Activated T-helper 9 cell treated with anti-CD3 and anti-CD28 coated beads, Interleukin-2, amount 50 U/mL, for 16 hours (primary cell): ENCODE measurements at regions not wholly inside any gene's neighbourhood (a gene's known extent, or its start where the extent isn't known, plus 50 kb on each side); places are given as distances from the start of the nearest gene placed in this dataset.

Source experiments
- DNase-seq: peaks from one replicate; pipeline ENCODE4 v3.0.0-alpha.2; 2020; ENCODE audit warnings: low read depth

DNA sequence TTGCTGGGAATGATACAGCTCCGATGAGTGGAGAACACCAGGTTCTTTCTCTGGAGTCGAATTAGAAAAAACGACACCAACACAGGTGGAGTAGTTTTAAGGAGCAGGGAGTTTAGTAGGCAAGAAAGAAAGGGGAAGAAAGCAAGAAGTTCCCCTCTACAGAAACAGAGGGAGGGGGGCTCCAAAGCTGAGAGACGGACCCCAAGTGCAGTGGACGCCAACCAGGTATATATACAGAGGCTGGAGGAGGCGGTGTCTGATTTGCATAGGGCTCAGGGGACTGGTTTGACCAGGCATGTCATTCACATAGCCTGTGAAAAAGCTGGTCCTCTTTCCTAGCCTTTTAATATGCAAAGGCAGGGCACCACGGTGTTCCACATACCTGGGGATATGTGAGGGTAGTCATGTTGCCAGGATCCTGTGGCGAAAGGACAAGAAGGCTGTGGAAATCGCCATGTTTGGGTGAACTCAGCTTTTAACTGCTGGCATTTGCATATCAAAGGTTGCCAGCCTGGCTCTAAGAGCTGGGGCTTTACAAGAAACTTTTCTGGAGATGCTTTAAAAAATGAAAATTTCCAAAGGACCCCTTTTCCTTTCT lies 887.4 kb upstream of the EPHA6 start:
- DNase-seq = no peak

DNA sequence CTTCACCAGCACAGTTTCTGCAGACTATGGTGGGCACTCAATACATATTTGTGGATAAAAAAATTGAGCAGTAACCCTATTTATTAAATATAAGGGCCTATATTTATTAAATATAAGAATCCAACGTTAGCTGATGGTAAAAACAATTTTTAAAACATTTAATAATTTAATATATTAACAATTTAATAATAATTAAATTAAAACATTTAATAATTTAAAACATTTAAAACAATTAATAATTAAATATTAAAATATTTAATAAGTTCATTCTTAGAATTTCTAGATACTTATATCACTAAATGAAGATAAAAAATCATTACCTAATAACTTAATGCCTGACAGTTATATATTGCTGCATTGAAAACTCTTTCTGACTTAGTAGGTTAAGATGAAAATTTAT lies 880.2 kb upstream of the EPHA6 start:
- DNase-seq = no peak

DNA sequence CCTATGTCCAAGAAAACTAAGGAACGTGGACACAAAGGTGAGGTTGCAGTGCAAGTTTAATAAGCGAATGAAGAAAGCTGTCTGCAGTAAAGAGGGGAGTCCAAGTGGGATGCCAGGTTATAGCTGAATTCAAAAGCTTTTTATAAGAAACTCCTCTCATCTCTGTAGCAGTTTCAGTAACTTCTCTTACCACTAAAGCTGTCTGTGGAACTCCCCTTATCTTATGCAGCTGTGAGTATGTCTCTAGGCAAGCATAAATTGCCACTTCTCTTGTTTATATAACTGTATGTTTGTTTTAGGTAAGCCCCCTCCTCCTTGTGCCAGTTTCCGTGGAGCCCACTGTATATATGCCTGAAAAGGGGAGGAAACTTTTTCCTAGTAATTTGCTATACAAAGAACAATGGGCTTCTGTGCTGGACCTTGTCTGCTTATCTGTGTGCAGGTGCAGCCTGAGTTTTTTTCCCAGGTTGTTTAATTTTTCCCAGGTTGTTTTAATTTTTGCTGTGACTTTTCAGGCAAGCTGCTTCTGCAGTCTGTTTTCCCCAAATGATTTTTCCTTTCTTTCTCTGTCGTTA lies 875.1 kb upstream of the EPHA6 start:
- no peak for DNase-seq

DNA sequence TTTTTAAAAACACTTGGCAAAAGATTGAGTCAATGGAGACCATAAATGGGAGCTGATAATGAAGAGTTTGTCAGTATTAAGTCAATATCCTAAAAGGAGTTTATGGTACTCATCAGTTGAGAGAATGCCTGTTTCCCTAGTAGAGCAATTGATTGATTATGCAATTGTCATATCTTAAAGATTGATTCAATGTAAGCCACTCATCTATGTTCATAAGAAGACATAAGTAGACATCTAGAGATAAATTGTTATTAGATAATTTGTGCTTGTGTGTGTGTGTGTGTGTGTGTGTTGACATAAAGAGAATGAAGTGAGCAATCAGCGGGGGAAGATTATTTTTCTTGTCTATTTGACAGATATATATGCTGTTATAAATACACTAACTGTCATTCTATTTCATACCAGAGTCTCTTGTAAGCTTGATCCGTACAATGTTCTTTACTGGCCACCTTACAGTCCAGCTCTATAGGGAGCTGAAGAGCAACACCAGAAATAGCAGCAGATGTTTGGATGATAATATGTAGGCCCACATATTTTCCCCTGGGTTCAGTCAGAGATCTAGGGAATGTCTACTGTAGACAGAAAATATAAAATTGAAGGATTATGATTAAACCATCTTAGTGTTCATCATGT lies 848.6 kb upstream of the EPHA6 start:
- DNase-seq = no peak

DNA sequence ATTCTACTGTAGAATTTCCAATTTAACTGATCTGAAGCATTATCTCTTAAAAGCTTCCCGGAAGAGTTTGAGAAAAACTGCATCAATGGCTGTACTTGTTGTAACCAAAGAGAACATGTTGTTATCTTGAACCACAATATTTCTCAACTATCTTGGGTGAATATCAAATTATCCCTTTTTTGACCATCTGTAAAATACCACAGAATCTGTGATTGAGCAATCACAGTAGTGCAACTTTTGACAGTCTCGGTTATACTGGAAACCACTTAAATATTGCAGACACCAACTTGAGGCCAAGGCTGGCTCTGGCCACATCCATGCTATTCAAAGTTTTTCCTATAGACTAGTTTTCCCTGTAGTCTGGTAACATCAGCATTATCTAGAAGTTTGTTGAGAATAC lies 842.8 kb upstream of the EPHA6 start:
- no peak for DNase-seq

DNA sequence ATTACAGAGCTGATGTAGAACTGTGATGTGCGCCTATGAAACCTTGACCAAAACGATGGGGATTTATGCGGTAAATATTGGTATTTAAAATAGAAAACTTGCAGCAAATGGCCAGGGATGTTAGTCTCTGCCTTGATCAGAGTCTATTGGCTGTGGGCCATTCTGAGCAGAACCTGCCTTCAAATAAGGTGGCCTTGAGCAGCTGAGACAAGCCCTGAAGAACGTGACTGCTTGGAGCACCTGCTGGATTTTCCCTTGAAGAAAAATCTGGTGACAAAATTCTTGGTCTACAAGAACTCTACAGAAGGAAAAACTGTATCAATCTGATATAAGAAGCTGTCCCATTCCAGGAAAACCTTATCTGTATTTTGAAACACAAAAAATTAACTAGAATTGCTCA lies 820.1 kb upstream of the EPHA6 start:
- no peak for DNase-seq

DNA sequence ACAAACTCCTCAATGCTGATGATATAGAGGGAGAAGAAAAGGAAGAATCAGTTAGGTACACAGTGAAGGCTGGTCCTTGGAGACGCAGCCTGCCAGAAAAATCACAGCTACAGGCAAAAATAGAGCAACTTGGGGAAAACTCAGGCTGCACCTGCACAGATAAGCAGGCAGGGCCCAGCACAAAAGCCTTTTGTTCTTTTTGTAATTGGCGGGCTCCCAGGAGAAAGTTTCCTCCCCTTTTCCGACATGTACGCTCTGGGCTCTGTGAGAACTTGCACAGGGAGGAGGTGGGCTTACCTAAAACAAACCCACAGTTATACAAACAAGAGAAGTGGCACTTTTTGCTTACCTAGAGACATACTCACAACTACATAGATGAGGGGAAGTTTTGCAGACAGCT lies 813.4 kb upstream of the EPHA6 start:
- DNase-seq = no peak

DNA sequence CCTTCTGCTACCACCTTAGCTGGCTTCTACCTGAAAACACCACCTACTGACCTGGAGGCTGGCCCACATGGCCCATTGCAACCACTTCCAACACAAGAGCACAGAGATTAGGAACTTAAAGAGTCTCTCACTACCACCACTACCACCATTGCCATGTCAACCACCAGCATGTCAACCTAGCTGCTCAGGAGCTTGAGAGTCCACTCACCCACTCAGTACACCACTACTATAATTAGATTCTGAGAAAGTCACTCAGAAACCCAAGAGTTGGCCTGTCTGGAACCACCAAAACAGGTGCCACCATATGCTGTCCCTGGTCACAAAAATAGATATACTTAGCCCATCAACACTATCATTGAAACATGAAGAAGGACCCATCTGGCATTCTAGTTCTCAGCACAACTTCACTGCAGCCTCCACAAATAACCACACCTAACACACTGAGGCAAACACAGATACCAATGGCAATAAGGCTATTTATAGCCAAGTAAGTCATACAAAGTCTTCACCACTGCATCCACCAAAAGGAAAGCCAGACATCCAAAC lies 806.7 kb upstream of the EPHA6 start:
- no peak for DNase-seq

DNA sequence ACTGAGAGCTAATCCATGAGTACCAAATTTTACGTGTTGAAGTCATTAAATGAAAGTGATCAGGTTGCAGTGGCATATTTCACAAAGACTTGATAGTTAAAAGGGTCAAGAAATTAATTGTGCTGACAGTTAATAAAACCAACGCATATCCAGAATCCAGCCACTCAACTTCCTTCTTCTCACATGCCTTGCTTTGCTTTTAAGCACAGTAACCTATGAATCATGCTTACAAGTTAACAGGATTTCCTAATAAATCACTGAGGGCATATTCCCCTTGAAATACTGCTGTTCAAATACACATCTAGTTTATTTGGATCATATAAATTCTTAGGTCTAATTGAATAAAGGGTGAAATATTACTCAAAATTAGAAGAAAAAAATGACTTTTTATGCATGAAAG lies 801.5 kb upstream of the EPHA6 start:
- DNase-seq = no peak

DNA sequence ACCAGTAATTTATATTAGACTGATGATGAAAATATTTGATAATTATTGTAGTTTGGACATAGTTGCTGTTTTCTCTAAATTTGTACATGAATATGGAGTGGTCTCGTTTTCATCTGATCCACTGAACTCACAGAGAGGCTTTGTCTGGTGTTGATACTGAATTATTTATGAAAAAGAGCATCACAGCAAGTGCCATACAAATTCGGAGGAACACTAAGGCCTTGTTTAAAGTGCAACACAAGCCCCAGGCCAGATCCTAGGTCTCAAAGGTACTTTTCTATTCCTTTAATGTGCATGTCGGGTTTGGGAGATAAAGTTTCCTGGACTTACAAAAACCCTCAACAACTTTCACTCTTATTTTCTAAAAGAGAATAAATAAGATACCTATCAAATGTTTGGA lies 796.8 kb upstream of the EPHA6 start:
- DNase-seq = no peak

DNA sequence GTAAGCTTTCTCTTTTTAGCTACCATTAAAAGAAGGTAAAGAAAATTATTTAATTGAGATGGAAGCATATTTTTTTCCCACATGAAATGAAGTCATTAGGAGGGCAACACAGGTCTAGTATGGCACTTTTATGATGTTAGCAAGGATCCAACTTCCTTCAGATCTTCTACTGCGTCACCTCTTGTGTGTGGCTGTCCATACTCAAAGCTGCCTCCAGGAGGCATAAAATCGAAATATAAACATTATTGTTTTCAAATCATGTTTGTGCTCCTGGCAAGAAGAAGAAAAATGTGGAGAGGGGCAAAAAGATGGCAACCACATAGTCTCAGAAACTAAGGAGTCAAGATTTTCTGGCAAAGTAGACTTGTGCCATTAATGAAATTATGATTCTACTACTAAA lies 791.7 kb upstream of the EPHA6 start:
- no peak for DNase-seq

DNA sequence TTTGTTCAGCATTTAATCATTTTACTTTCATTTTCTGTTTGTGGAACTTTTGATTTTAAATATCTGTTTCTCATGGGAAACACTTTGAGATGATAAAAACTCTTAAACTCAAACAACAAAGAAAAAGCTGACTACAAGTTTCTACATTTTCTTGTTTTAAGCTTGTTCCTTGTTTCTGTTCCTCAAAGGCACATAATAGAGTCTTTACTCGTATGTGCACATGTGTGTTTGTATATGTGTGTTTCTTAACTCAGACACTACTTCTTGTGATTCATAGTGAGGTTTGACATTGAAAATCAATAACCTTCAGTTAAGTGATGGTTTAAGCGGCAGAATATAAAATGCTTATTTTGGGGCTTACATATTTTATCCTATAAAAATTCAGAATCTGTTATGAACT lies 786.7 kb upstream of the EPHA6 start:
- DNase-seq = no peak

DNA sequence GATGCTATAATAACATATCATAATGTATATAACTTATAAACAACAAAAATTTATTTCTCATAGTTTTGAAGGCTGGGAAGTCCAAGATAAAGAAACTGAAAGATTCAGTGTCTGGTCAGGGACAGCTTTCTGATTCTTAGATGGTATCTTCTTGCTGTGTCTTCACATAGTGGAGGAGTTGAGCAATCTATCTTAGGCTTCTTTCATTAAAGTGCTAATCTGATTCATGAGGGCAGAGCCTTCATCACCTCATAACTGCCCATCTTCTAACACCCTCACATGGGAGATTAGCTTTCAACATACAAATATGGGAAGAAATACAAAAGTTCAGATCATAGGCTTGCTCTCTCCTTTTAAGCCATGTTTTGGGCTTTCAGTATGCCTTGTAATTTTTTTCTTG lies 774.8 kb upstream of the EPHA6 start:
- no peak for DNase-seq

DNA sequence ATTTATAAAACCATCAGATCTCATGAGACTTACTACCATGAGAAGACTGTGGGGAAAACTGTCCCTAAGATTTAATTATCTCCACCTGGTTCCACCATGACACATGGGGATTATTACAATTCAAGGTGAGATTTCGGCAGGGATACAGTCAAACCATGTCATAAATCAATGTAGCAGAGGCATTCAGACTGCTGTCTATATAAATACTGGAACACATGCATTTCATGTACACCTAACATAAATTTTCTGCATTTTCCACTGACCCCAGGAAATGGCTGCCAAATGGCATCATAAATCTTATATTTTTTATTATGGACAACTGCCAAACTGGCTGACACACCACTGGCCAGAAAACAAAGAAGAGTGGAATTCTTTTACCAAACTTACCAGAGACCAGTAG lies 755.1 kb upstream of the EPHA6 start:
- no peak for DNase-seq

DNA sequence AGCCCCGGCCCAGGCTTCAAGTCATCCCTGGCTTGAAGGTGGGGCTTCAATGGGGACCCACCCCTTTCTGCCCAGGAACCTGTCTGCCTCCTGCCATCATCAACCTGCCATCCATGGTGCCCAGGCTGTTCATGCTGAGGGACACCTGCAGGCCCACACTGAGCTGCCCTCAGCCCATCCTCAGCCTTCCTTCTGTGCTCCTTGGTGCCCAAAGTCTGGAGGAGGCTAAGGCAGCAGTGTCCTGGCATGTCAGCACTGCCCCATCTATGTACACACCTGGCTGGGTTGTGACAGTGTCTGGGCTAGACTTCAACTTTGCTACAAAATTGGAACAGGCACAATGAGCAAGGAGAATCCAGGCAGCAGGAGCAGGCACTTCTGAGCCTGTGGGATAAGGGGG lies 745.3 kb upstream of the EPHA6 start:
- DNase-seq = no peak

DNA sequence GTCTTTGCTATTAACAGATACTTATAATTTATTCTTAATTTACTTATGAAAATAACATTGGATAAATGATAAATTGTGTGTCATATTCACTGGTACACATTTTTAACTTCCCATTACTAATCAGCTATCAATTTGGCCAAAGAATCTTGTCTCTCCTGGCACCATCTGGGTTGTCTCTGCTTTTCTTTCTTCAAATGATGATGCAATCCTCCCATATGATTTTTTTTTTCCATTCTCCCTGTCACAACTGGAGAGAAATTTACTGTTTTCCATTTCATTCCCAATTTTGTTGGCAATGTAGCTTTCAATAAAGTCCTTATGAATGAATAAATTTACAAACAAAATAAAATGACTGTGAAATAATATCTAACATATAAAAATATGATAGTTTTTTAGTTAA lies 743.7 kb upstream of the EPHA6 start:
- no peak for DNase-seq

DNA sequence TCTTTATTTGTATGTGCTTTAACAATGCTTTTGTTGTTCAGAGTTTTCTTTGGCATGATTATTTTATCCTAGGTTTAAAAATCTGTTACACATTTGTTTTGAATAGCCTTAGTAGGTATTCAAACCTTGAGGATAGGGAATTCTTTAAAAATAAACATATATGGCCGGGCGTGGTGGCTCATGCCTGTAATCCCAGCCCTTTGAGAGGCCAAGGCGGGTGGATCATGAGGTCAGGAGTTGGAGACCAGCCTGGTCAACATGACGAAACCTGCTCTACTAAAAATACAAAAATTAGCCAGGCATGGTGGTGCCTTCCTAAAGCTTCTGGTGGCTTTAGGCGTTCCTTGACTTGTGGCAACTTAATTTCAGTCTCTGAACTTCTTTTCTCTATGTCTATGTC lies 743.3 kb upstream of the EPHA6 start:
- no peak for DNase-seq

DNA sequence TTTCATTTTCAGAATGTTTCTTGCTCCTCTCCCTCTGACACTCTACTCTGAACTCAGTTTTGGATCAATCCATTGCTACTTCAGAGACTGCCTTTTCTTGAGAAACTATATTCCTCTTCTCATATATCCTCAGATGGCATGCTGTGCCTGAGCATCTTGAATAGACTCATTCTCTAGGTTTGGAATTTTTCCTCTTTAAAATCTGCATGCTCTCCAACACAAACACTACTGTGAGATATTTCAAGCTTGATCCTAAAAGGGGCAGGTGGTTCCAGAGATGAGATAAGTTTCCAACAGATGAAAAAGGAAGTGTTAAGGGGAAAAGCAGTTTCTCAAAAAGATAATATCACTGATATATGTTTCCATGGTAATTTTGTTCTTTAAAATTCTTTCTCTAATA lies 742.2 kb upstream of the EPHA6 start:
- DNase-seq = no peak

DNA sequence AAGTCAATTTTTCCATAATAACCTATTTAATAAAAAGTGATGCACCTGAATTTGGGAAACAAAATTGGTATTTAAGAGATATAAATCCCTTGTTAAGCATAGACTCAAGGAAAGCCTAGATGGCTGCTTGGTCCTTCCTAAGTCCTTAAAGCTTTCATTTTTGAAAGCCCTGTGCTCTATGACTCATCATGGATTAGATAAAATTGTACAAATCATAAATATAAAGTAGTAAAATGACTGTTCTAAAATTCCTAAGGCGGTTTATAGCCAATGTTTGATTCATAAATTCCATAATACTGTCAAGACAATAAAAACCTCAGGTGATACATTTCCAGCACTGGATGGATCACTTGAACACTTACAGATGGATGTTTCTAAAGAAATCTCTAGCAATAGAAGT lies 730.8 kb upstream of the EPHA6 start:
- no peak for DNase-seq

DNA sequence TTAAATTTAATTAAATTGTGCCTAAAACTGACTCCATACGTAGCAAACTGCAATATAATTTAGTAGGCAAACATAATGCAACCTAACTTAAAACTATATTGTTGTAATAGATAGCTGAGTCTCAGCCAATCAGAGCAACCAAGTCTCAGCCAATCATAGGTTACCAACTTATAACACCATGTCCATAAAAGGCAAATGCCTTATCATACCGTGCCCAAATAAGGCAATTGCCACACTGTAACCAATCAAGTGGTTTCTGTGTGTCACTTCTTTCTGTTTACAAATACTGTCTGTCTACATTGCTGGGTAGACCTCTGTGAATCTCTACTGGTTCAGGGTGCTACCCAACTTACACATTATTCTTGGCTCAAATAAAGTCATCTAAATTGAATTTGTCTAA lies 728.4 kb upstream of the EPHA6 start:
- DNase-seq = no peak

DNA sequence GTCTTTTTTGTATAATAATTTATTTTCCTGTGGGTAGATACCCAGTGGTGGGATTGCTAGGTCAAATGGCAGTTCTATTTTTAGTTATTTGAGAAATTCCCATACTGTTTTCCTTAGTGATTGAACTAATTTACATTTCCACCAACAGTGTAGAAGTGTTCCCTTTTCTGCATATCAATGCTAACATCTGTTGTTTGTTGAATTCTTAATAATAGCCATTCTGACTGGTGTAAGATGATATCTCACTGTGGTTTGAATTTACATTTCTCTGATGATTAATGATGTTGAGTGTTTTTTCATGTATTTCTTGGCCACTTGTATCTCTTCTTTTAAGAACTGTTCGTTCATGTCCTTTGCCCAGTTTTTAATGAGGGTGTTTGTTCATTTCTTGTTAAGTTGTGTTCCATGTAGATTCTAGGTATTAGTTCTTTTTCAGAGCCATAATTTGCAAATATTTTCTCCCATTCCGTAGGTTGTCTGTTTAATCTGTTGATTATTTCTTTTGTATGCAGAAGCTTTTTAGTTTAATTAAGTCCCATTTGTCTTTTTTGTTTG lies 713.3 kb upstream of the EPHA6 start:
- no peak for DNase-seq

DNA sequence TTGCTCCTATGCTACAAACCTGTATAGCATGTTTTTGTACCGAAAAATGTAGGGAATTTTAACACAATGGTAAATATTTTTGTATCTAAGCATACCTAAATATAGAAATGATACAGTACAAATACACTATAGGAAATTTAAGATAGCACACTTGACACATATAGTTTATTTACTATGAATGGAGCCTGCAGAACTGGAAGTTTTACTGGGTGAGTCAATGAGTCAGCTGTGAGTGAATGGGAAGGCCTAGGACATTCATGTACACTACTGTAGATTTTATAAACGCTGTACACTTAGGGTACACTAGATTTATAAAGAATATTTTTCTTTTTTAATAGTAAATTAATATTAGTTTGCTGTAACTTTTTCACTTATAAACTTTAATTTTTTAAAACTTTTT lies 707.7 kb upstream of the EPHA6 start:
- DNase-seq = no peak
